Stimulated activated CD4-positive, alpha-beta T cell treated with anti-CD3 and anti-CD28 coated beads, Interleukin-15, amount 100 ng/mL, for 1 hour (primary cell): ENCODE measurements at regions not wholly inside any gene's neighbourhood (a gene's known extent, or its start where the extent isn't known, plus 50 kb on each side); places are given as distances from the start of the nearest gene placed in this dataset.
"Not testable (repeated sequence)": the region's sequence is repeated elsewhere in the genome, so short reads cannot be mapped to it uniquely, and the experiment has no call there.

ENCODE experiments used
- DNase-seq, 2 donors: peaks; one replicate each; pipeline ENCODE4 v3.0.0-alpha.2; 2020; ENCODE audit warnings: low read depth in 1 of 2, low spot score in 1 of 2

DNA sequence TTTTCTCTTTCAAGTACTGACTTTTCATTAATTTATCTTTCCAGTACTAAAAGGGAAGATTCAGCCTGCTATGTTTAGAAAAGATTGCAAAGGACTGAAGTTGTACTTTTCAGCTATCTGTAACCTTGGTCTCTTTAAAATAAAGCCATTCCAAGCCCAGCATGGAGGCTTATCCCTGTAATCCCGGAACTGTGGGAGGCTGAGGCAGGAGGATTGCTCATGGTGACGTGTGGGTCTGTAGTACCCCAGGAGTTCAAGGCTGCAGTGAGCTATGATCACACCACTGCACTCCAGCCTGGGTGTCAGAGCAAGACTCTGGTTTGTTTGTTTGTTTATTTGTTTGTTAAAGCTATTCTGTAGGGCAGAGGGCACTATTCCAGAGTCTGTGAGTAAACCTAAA, 50.6 kb upstream of the TMEM170B start:
- no peak for DNase-seq

- no peak for DNase-seq
These were observed 51.1 kb upstream of the TMEM170B start for GRCh38 chr6:11486486-11486885.

DNA sequence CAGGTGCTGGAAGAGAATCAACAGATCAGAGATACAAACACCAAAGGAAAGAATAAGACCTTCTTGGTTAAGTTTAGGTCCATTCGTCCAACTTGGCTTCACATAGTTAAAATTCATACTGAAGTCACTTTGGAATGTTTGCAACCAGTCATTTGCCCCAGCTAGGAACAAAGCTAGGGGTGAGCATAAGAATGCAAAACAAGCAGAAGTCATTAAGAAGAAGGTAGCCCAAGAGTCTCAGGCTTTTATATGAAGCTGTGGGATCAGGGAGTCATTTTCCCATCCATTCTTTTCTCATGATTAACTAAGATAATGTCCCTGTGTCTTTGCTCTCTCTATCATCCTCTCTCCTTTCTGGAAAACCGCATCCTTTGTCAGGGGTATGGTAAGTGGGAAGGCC, 51.5 kb upstream of the TMEM170B start:
- DNase-seq = no peak

- DNase-seq = no peak
These were observed 52.3 kb upstream of the TMEM170B start for GRCh38 chr6:11485271-11485670.

- DNase-seq = no peak
These were observed 53.1 kb upstream of the TMEM170B start for GRCh38 chr6:11484441-11484840.

- DNase-seq = no peak
These were observed 54.9 kb upstream of the TMEM170B start for GRCh38 chr6:11482616-11483015.

- no peak for DNase-seq
These were observed 57.0 kb upstream of the TMEM170B start for GRCh38 chr6:11480541-11480940.

DNA sequence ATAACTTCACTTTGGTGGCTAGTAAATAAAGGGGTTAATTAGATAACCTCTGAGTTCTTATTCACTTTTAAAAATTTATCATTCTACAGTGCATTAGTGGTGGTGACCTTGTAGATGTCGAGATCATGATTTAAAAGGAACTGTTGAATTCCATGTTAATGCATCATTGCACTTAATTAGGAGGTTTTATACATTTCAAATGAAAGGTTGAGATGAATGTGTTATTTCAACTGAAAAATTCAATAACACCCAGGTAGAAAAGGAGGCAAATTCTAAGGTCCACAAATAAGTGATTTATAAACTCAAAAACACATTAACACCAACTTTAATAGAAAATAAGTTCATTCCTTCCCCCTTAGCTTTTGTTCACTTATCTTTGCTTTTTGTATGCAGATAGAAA, 58.3 kb upstream of the TMEM170B start:
- DNase-seq = no peak

GRCh38 chr6:11478586-11478985, 59.0 kb upstream of the TMEM170B start:
- no peak for DNase-seq

- DNase-seq = no peak
These were observed 62.5 kb upstream of the TMEM170B start for GRCh38 chr6:11475016-11475415.

- DNase-seq = no peak
These were observed 64.4 kb upstream of the TMEM170B start for GRCh38 chr6:11473008-11473740.

DNA sequence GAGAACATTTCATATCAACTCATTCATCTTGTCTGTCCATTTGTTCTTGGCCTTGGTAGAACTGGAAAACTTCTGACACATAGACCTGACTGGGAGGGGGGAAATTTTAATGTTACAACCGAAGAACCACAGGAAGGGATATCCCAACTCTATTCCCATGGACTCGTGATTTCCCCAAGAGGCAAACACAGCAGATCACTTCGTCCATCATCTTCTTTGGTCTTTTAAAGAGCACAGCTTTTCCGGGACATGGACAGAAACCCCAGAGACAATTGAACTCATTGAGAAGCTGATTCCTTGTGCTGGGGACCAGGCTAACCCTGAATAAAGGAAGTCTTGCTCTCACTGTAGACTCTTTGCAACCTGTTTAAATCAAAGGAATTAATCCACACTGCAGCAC, 66.3 kb upstream of the TMEM170B start:
- no peak for DNase-seq

DNA sequence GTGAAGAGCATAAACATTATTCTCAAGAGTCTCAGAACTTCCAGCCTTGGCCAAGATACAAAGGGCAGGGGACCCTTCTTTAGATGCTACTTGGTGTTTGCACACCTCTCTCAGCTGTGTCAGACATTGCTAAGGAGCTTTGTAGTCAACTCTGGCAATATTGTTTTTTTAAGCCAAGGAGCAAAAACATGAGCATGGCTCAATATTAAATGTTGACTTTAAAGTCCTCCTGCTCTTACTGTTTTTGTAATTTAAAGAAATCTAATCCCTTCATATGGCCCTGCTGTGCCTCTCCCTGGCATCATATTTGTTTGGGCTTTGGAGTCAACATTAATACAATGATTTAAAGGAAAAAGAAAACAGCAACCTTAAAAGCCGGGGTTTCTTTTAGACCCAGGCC, 67.9 kb upstream of the TMEM170B start:
- no peak for DNase-seq

- not testable (repeated sequence) for DNase-seq
These were observed 69.3 kb upstream of the TMEM170B start for GRCh38 chr6:11468271-11468670.

- no peak for DNase-seq
These were observed 70.2 kb upstream of the TMEM170B start for GRCh38 chr6:11467364-11467763.

- DNase-seq = no peak
These were observed 74.2 kb upstream of the TMEM170B start for GRCh38 chr6:11463398-11463780.

DNA sequence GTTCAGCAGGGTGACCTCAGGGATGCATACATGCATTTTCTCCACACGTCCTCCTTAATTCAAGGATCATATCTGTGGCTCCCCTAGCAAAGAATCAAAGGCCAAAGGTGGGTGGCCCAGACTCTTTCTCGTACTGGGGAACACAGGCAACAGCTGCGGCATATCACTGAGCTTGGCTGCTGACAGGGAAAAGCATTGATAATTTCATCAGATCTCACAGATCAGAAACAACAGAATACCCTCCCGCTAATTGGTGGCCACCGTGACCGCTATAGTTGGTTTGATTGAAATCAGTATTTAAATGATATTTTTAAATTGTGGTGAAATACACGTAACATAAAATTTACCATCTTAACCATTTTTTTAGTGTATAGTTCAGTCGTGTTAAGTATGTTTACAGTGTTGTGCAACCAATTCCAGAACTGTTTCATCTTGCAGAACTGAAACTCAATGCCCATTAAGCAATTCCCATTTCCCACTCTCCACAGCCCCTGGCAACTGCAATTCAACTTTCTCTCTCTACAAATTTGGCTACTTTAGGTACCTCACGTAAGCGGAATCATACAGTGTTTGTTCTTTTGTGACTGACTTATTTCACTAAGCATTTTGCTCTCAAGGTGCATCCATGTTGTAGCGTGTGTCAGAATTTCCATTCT, 74.7 kb upstream of the TMEM170B start:
- DNase-seq = no peak

DNA sequence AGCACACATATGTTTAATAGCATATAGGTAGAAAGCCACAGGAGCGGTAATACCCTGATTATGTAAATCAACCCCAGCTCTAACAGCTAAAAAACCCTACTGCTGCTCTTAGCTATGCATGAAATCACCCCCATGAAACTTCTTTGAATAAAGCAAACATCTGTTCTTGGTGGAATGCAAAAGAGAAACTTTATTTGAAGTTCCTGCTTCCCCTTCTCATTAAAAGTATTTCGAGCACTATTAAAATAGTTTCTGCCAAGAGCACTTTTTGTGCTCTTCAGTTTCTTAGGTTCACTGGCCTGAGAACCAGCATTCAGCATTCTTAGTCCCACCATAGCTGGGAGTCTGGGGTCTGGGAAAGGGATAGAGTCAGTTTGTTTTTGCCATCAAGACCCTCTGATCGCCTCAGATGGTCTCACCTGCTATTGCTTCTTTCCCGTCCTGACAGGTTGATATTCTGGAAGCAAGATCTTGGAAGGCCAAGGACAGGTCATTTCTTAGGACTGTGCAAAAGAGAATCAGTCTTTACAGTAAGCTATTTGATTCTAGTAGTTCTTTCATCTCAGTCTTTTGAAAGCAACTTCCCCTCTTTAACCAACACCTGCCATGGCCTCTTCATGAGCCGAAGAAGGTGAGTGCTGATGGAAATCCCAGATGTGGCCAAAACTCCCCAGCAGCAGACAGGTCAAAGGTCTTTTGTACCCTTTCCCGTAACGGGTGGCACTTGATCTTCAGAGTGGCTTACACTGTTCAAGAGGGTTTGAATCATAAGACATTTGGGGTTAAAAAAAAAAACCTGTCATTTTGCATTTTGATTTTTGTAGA, 76.5 kb upstream of the TMEM170B start:
- no peak for DNase-seq

DNA sequence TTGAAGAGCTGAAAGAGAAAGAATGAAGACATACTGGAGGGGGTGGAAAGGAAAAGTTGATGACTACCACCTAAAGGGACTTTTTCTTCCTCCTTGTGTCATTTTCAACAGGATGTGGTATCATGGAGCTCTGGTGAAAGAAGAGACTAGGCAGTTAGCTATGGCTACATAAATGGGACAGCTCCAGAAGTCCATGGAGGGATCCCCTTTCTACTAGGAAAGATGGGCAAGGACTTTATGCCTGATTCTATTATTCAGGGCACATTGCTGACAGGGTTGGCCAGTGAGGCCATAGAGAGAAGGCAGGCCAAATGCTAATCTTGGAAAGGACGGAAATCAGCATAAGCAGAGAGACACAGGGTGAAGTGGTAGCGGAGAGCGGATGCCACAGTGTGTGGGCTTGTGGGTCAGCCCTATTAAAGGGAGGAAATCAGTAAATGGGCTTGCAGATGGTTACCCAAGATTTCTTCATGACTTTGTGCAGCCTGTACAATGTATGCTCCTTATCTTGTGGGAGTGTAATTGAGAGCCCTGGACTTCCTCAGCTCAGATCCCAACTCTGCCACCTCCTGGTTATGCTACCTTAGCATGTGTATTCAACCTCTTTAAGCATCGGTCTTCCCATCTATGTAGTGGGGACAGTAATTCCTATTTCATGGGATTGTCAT, 77.4 kb upstream of the TMEM170B start:
- DNase-seq = no peak

DNA sequence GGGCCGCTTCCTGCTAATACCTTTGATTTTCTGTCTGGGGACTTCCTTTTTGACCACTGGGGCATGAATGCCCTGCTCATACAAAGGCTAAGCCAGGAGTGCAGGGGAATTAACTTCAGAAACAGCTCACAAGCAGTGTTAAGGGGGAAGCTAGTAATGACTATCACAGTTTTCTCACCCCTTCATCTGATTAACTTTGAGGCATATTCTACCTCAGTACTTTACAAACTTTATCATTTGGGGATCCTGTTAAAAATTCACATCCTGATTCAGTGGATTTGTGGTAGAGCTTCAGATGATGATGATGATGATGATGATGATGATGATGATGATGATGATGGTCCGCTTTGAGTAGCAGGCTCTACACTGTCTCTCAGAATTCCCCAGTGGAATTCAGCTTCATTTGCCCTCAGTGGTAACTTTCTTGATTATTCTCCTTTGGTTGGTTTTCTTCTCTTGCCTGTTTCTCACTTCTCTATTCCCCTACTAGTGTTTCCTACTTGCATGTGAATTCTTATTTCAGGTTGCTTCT, 78.4 kb upstream of the TMEM170B start:
- no peak for DNase-seq

GRCh38 chr6:11458509-11458908, 79.0 kb upstream of the TMEM170B start:
- DNase-seq = no peak
